Islet precursor cell (in vitro differentiated cells): ENCODE measurements at regions not wholly inside any gene's neighbourhood (a gene's known extent, or its start where the extent isn't known, plus 50 kb on each side); places are given as distances from the start of the nearest gene placed in this dataset.
"Not testable (repeated sequence)": the region's sequence is repeated elsewhere in the genome, so short reads cannot be mapped to it uniquely, and the experiment has no call there.

Source experiments
- DNase-seq: peaks from one replicate; pipeline ENCODE4 v3.0.0-alpha.2; 2018

GRCh38 chr9:115412656-115413055 is 294.7 kb upstream of the TNC start:
- no peak for DNase-seq

DNA sequence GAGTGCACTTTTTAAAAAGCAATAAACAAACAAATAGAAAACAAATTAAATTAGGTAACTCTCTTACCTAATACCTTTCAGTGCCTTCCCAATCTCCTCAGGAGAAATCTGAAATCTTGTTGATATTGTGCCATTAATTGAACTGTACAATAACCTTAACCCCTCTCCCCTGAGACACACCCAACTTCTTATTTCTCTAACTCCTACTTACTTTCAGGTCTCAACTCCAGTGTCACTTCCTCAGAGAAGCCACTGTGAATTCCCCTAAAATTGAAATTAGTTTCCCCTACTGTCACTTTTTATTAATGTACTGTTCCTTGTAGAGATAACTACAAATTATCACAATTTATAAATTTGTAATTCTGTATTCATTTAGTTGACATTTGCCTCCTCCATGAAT is 295.3 kb upstream of the TNC start:
- DNase-seq, result no peak

GRCh38 chr9:115413766-115414382 is 295.9 kb upstream of the TNC start:
- DNase-seq, result no peak

GRCh38 chr9:115414561-115414960 is 296.6 kb upstream of the TNC start:
- DNase-seq, result no peak

GRCh38 chr9:115415450-115415849 is 297.5 kb upstream of the TNC start:
- peak; percentile 65 for DNase-seq

DNA sequence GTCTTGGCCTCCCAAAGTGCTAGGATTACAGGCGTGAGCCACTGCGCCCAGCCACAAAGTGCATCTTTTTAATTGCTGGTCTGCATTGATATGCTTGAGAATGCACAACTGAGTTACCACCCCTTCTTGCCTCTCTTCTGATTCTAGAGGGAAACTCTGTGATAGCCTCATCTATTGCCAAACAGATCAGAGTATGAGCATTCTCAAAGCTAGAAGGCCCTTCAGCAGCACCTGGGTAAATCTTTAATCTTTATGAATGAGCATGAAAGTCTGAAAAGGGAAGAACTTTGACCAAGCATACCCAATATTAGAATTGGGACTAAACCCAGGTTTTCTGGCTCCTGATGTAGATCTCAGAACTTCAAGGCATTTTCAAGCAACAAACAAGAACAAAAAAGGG is 298.3 kb upstream of the TNC start:
- no peak for DNase-seq

DNA sequence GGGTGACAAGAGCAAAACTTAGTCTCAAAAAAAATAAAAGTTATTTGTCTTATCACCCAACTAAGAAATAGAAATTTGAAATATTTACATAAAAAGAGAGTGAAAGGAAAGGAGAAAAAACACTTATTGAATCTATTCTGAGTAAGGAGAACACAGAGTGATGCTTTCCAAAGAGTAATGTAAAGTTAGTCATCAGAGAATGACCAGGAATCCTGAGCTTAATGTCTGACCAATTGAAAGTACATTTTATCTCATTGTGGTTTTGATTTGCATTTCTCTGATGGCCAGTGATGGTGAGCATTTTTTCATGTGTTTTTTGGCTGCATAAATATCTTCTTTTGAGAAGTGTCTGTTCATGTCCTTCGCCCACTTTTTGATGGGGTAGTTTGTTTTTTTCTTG is 300.2 kb upstream of the TNC start:
- DNase-seq, result not testable (repeated sequence)

GRCh38 chr9:115422932-115423440 is 305.0 kb upstream of the TNC start:
- no peak for DNase-seq

- DNase-seq, result no peak
Observed at GRCh38 chr9:115423646-115424045, 305.7 kb upstream of the TNC start.

- DNase-seq, result no peak
Observed at GRCh38 chr9:115425601-115426000, 307.6 kb upstream of the TNC start.

DNA sequence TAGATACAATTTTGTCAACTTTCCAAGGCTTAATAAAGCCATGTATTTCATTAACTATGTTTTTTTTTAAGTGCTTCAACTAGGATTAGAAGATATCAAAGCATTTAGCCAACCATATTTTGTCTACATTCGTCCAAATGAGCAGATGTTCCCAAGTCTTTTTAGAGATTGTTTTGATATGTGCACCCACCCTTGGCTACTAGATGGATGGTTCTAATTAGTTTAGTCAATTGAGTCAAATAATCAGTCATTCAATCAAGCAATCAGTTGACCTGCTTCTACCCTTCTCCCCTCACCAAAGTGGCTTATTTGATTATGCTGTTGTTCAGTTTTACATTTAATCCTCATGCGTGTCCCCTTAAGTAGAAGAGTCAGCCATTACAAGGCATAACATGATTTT is 319.5 kb upstream of the TNC start:
- no peak for DNase-seq

GRCh38 chr9:115439641-115440040 is 321.7 kb upstream of the TNC start:
- no peak for DNase-seq

DNA sequence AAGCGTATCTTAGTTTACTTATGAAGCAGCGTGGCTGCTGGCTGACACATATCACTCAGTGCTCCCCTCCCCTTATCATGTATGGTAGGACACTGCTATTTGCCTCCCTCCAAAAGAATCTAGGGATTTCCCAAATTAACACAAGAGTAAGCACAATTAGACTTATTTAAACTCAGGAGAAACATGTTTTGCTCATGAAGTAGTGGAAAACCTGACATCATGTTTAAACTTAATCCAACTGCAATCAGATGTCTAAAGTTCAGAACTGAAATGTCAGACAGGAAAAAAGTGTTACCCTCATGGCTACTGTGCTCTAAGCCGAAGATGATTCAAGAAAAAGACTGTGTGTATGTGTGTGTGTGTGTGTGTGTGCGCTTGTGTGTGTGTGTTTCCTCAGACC is 324.1 kb upstream of the TNC start:
- no peak for DNase-seq

DNA sequence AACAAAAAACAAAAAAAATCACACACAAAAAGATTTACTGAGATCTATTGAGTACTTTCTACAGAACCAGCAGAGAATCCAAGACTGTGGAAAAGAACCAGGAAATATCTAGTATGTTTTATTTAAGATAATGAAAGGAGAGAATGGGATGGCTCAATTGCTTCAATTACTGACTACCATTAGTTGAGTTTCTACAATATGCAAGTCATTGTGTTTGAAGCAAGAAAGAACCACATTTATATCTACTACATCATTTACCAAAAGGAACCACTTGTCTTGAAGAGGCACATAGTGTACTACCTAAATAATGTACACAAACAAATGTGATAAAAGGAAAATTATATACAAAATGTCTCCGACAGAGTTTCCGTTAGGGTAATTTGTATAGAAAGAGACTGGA is 325.9 kb upstream of the TNC start:
- DNase-seq, result no peak

DNA sequence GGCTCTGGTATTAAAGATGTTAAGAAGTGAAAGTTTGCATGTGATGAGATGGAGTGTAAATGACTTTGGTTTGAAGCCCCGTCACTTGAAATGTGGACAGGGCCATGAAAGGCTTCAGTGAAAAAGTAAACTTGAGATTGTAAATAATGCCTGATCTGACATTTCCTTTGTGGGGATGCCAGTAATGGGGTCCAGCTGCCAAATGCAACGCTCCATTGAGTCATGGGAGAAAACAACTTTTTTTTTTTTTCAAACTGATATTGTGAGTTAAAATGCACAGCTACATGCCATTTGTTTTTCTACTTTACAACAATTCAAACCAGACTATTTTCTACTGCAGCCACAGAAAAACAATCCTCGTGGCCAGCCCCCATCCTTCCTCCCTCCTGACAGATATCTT is 327.0 kb upstream of the TNC start:
- DNase-seq, result no peak

DNA sequence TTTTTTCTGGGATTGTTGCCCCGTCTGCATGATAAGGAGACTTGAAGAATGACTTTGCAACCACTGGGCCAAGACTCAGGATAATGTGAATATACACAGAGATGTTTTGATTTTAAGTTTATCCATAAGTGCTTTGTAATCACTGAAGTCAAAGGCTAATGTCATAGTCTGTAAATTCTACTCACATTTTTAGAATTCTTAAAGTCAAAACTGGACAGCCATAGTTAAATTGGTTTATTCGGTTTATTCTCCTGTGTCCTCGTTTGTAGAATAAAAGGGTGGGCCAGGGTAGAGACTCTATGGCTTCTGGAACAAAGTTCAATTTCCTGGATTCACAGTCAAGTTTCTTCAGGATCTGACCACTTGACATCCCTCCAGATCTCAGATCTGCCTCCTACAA is 327.7 kb upstream of the TNC start:
- no peak for DNase-seq

DNA sequence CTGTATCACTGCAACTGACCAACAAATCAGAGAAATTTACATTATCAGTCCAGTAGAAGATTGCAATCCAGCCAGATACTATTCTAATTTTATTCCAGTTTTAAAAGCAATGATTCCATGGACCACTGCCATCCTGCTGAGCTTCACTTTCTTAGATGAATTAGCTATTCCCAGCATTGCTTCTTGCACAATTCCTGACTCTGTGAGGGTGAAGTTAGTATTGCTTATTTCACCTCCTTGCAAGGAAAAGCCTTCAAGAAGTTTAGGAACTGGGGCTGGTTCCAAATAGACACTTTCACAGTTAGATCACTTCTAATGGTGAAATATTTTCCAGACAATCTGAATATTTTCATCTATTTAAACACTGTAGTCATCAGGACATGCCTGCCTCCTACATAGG is 338.6 kb upstream of the TNC start:
- no peak for DNase-seq

DNA sequence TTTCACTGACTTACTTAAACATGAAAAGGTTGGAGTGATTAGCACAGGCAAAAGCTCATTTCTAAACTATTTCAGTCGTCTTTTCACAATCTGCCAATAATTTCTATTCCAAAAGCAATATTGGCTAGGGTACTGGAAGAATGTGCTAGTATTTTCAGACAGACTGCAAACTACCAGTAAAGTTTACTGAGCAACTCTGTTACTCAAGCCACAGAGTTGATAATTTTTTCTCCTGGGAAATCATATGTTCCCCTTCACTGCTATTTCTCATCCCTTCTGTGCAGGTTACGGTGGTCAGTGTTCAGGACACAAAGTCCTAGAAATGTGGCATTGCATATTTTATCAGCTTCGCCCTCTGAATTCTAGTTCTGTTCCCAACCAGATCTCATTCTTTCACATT is 343.3 kb upstream of the TNC start:
- no peak for DNase-seq

- DNase-seq, result peak; percentile 69
Observed at GRCh38 chr9:115462623-115463022, 344.7 kb upstream of the TNC start.

GRCh38 chr9:115466756-115467155 is 348.8 kb upstream of the TNC start:
- no peak for DNase-seq

GRCh38 chr9:115469841-115470240 is 351.9 kb upstream of the TNC start:
- no peak for DNase-seq

DNA sequence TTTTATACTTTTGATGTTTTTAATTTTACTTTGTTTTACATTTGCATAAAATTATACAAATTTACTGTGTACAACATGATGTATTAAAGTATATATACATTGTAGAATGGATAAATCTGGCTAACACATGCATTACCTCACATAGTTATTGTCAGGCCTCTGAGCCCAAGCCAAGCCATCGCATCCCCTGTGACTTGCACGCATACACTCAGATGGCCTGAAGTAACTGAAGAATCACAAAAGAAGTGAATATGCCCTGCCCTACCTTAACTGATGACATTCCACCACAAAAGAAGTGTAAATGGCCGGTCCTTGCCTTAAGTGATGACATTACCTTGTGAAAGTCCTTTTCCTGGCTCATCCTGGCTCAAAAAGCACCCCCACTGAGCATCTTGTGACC is 355.1 kb upstream of the TNC start:
- not testable (repeated sequence) for DNase-seq

- no peak for DNase-seq
Observed at GRCh38 chr9:115481769-115482168, 363.8 kb upstream of the TNC start.

DNA sequence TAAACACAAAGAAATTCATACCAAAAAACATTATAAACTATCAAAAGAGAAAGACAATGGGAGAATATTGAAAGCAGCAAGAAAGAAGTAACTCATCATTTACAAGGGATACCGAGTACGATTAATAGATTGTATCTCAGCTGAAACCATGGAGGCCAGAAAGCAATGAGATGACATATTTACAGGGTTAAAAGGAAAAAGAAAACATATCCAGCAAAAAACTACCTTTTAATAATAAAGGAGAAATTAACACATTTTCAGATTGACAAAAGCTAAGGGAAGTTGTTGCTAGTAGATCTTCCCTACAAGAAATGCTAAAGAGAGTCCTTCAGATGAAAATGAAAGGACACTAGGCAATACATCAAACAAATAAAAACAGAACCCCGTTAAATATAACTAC is 364.8 kb upstream of the TNC start:
- no peak for DNase-seq

GRCh38 chr9:115492869-115493268 is 374.9 kb upstream of the TNC start:
- DNase-seq, result no peak

DNA sequence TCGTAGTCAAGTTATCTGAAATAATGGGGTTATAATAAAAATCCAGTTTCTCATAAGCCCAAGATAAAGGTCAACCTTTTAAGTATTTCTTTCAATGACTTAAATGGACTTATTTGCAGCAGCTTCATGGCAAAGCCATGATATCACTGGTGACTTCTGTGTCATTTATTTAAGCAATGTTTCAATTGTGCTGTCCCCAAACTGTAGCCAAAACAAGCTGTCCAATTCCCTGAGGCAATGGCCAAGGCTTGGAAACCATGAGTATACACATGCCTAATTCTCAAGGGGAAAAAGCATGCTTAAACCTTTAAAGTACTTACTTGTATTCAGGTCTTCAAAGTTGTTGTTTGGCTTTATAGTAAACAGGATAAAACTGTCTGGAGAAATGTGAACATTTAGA is 376.4 kb upstream of the TNC start:
- DNase-seq, result no peak
